SU-DHL-6 (cell line): ENCODE measurements at regions not wholly inside any gene's neighbourhood (a gene's known extent, or its start where the extent isn't known, plus 50 kb on each side); places are given as distances from the start of the nearest gene placed in this dataset.

Experiments
- CTCF ChIP-seq: fragments of 200-600 bp; sonication (generic); IDR thresholded peaks from one replicate; pipeline ENCODE4 v1.5.1; 2017; ENCODE audit warnings: antibody characterized with exemption, mild to moderate bottlenecking, low read length, moderate library complexity; ENCODE audit not compliant: insufficient read depth, poor library complexity, severe bottlenecking
- EZH2phosphoT487 ChIP-seq: fragments of 200-600 bp; sonication (generic), shearing (Covaris generic); conservative IDR thresholded peaks from 2 replicates; pipeline ENCODE4 v1.6.1; 2018; ENCODE audit warnings: mild to moderate bottlenecking, antibody characterized with exemption, low read length, moderate library complexity, mixed read lengths

- TF ChIP-seq CTCF (no peak), EZH2phosphoT487 (no peak)
These were observed 265.7 kb upstream of the BOD1L1 start for GRCh38 chr4:13893211-13893610.
